Dendritic cell treated with granulocyte-macrophage colony-stimulating factor and Interleukin-4, amounts not matched to agents 40 ng/mL and 50 ng/mL, for 4 days (primary cell): ENCODE measurements at regions not wholly inside any gene's neighbourhood (a gene's known extent, or its start where the extent isn't known, plus 50 kb on each side); places are given as distances from the start of the nearest gene placed in this dataset.

ENCODE experiments used
- H3K27ac Mint-ChIP-seq: one replicate; pipeline ENCODE4 v1.8.0; 2022; ENCODE audit warnings: mild to moderate bottlenecking, mixed read lengths
- H3K27me3 Mint-ChIP-seq: one replicate; pipeline ENCODE4 v1.8.0; 2022; ENCODE audit warnings: mild to moderate bottlenecking, mixed read lengths
- H3K36me3 Mint-ChIP-seq: one replicate; pipeline ENCODE4 v1.8.0; 2022; ENCODE audit warnings: low read depth, mixed read lengths
- H3K4me1 Mint-ChIP-seq: one replicate; pipeline ENCODE4 v1.8.0; 2022; ENCODE audit warnings: low read depth, mixed read lengths
- H3K4me3 Mint-ChIP-seq: one replicate; pipeline ENCODE4 v1.8.0; 2022; ENCODE audit warnings: mild to moderate bottlenecking, moderate library complexity, mixed read lengths
- H3K9me3 Mint-ChIP-seq: one replicate; pipeline ENCODE4 v1.8.0; 2022; ENCODE audit warnings: mixed read lengths
- intact Hi-C: fragments of 100-400 bp; cut with micrococcal nuclease; formaldehyde crosslinking; loops from one replicate; pipeline ENCODE4 v1.15.0; 2022

- H3K36me3 Mint-ChIP-seq = no peaks in the 10 kb centered on the region
- H3K4me1 Mint-ChIP-seq = no peaks in the 10 kb centered on the region
- intact Hi-C loops = no loop called here
- no peaks in the 10 kb centered on the region for H3K27me3 Mint-ChIP-seq
- H3K9me3 Mint-ChIP-seq = peaks cover 28% of the 10 kb centered on the region
- H3K4me3 Mint-ChIP-seq = no peak overlapping the region
- H3K27ac Mint-ChIP-seq = no peak overlapping the region
Measured at GRCh38 chr4:90007494-90008167, 113.0 kb downstream of the MMRN1 start.

GRCh38 chr4:90012918-90013317 lies 114.3 kb upstream of the CCSER1 start:
- Mint-ChIP-seq H3K27ac (no peak overlapping the region), H3K4me3 (no peak overlapping the region), H3K27me3 (no peaks in the 10 kb centered on the region), H3K36me3 (no peaks in the 10 kb centered on the region), H3K4me1 (no peaks in the 10 kb centered on the region), H3K9me3 (peaks cover 31% of the 10 kb centered on the region)
- intact Hi-C loops = no loop called here

- intact Hi-C loops = loop anchor here (2.0 kb wide), 2 partner anchors 74 to 268 kb away; no protein-coding TSS in a partner anchor
- no peaks in the 10 kb centered on the region for H3K9me3 Mint-ChIP-seq
Measured at GRCh38 chr4:90024519-90024918, 102.7 kb upstream of the CCSER1 start.

GRCh38 chr4:90025248-90025647 lies 101.9 kb upstream of the CCSER1 start:
- Mint-ChIP-seq H3K4me1 (peaks cover 35% of the 10 kb centered on the region), H3K27ac (no peak overlapping the region), H3K27me3 (no peaks in the 10 kb centered on the region), H3K9me3 (no peaks in the 10 kb centered on the region), H3K4me3 (no peak overlapping the region), H3K36me3 (no peaks in the 10 kb centered on the region)
- intact Hi-C loops = loop anchor here (2.0 to 5.0 kb wide), 3 partner anchors 47 to 268 kb away; no protein-coding TSS in a partner anchor

More at GRCh38 chr4:90024519-90024918, 102.7 kb upstream of the CCSER1 start:
- Mint-ChIP-seq H3K27me3 (no peaks in the 10 kb centered on the region), H3K4me1 (peaks cover 35% of the 10 kb centered on the region), H3K27ac (no peak overlapping the region), H3K36me3 (no peaks in the 10 kb centered on the region), H3K4me3 (no peak overlapping the region)

GRCh38 chr4:90027565-90027964 lies 99.6 kb upstream of the CCSER1 start:
- Mint-ChIP-seq H3K36me3 (no peaks in the 10 kb centered on the region), H3K27me3 (no peaks in the 10 kb centered on the region), H3K4me1 (peaks cover 37% of the 10 kb centered on the region), H3K4me3 (no peak overlapping the region), H3K9me3 (no peaks in the 10 kb centered on the region), H3K27ac (peak overlapping the region; percentile 5)
- intact Hi-C loops = loop anchor here (2.0 to 5.0 kb wide), 2 partner anchors 45 to 101 kb away; no protein-coding TSS in a partner anchor

GRCh38 chr4:90028460-90028859 lies 98.7 kb upstream of the CCSER1 start:
- H3K4me3 Mint-ChIP-seq = no peak overlapping the region
- H3K27ac Mint-ChIP-seq = peak overlapping the region; percentile 84
- no peaks in the 10 kb centered on the region for H3K9me3 Mint-ChIP-seq
- no peaks in the 10 kb centered on the region for H3K36me3 Mint-ChIP-seq
- H3K27me3 Mint-ChIP-seq = no peaks in the 10 kb centered on the region
- H3K4me1 Mint-ChIP-seq = peaks cover 32% of the 10 kb centered on the region
- intact Hi-C loops = loop anchor here (5.0 kb wide), 1 partner anchor 44 kb away; no protein-coding TSS in a partner anchor

- no peaks in the 10 kb centered on the region for H3K9me3 Mint-ChIP-seq
Measured at GRCh38 chr4:90030202-90030601, 97.0 kb upstream of the CCSER1 start.

GRCh38 chr4:90030953-90031352 lies 96.2 kb upstream of the CCSER1 start:
- intact Hi-C loops = no loop called here
- Mint-ChIP-seq H3K27me3 (no peaks in the 10 kb centered on the region), H3K36me3 (no peaks in the 10 kb centered on the region), H3K4me3 (no peak overlapping the region), H3K9me3 (no peaks in the 10 kb centered on the region), H3K4me1 (peaks cover 25% of the 10 kb centered on the region), H3K27ac (peak overlapping the region; percentile 47)

More at GRCh38 chr4:90030202-90030601, 97.0 kb upstream of the CCSER1 start:
- Mint-ChIP-seq H3K4me1 (peaks cover 29% of the 10 kb centered on the region), H3K4me3 (no peak overlapping the region), H3K36me3 (no peaks in the 10 kb centered on the region), H3K27me3 (no peaks in the 10 kb centered on the region), H3K27ac (peak overlapping the region; percentile 47)
- intact Hi-C loops = no loop called here

- intact Hi-C loops = no loop called here
- H3K9me3 Mint-ChIP-seq = no peaks in the 10 kb centered on the region
- H3K4me3 Mint-ChIP-seq = no peak overlapping the region
- H3K27me3 Mint-ChIP-seq = no peaks in the 10 kb centered on the region
- H3K27ac Mint-ChIP-seq = no peak overlapping the region
- H3K36me3 Mint-ChIP-seq = no peaks in the 10 kb centered on the region
- H3K4me1 Mint-ChIP-seq = no peaks in the 10 kb centered on the region
Measured at GRCh38 chr4:90039122-90039521, 88.1 kb upstream of the CCSER1 start.

GRCh38 chr4:90051999-90052398 lies 75.2 kb upstream of the CCSER1 start:
- H3K36me3 Mint-ChIP-seq = no peaks in the 10 kb centered on the region
- intact Hi-C loops = no loop called here
- H3K27me3 Mint-ChIP-seq = no peaks in the 10 kb centered on the region
- no peaks in the 10 kb centered on the region for H3K9me3 Mint-ChIP-seq
- no peaks in the 10 kb centered on the region for H3K4me1 Mint-ChIP-seq
- H3K4me3 Mint-ChIP-seq = no peak overlapping the region
- no peak overlapping the region for H3K27ac Mint-ChIP-seq

- Mint-ChIP-seq H3K36me3 (no peaks in the 10 kb centered on the region), H3K27ac (peak overlapping the region; percentile 11), H3K27me3 (no peaks in the 10 kb centered on the region), H3K4me1 (no peaks in the 10 kb centered on the region), H3K4me3 (no peak overlapping the region), H3K9me3 (no peaks in the 10 kb centered on the region)
- intact Hi-C loops = no loop called here
Measured at GRCh38 chr4:90057091-90057490, 70.1 kb upstream of the CCSER1 start.

GRCh38 chr4:90060039-90060438 lies 67.2 kb upstream of the CCSER1 start:
- intact Hi-C loops = no loop called here
- Mint-ChIP-seq H3K27me3 (no peaks in the 10 kb centered on the region), H3K4me1 (peaks cover 2% of the 10 kb centered on the region), H3K27ac (no peak overlapping the region), H3K36me3 (no peaks in the 10 kb centered on the region), H3K9me3 (no peaks in the 10 kb centered on the region), H3K4me3 (no peak overlapping the region)

GRCh38 chr4:90061881-90062280 lies 65.3 kb upstream of the CCSER1 start:
- Mint-ChIP-seq H3K27ac (no peak overlapping the region), H3K36me3 (no peaks in the 10 kb centered on the region), H3K9me3 (no peaks in the 10 kb centered on the region), H3K27me3 (no peaks in the 10 kb centered on the region), H3K4me3 (no peak overlapping the region), H3K4me1 (peaks cover 8% of the 10 kb centered on the region)
- intact Hi-C loops = no loop called here

GRCh38 chr4:90064196-90064595 lies 63.0 kb upstream of the CCSER1 start:
- intact Hi-C loops = no loop called here
- H3K27ac Mint-ChIP-seq = no peak overlapping the region
- H3K9me3 Mint-ChIP-seq = peaks cover 7% of the 10 kb centered on the region
- H3K4me3 Mint-ChIP-seq = no peak overlapping the region
- H3K4me1 Mint-ChIP-seq = peaks cover 8% of the 10 kb centered on the region
- no peaks in the 10 kb centered on the region for H3K27me3 Mint-ChIP-seq
- H3K36me3 Mint-ChIP-seq = no peaks in the 10 kb centered on the region

- no peaks in the 10 kb centered on the region for H3K36me3 Mint-ChIP-seq
- H3K4me3 Mint-ChIP-seq = no peak overlapping the region
- H3K27ac Mint-ChIP-seq = no peak overlapping the region
- peaks cover 24% of the 10 kb centered on the region for H3K4me1 Mint-ChIP-seq
- intact Hi-C loops = no loop called here
- H3K27me3 Mint-ChIP-seq = no peaks in the 10 kb centered on the region
- peaks cover 7% of the 10 kb centered on the region for H3K9me3 Mint-ChIP-seq
Measured at GRCh38 chr4:90069151-90069550, 58.0 kb upstream of the CCSER1 start.
